Peyer's patch (tissue), 4 donors: ENCODE measurements at regions not wholly inside any gene's neighbourhood (a gene's known extent, or its start where the extent isn't known, plus 50 kb on each side); places are given as distances from the start of the nearest gene placed in this dataset.

Experiments used
- CTCF ChIP-seq, 6 experiments: fragments of 450-650 bp in 4 of 6; fragments of 200-600 bp in 2 of 6; sonication (generic) in 1 of 6; IDR thresholded peaks; one replicate each; pipeline ENCODE4 v1.5.1; 2017 to 2019; ENCODE audit warnings: antibody characterized with exemption in 6 of 6, mild to moderate bottlenecking in 3 of 6, moderate library complexity in 1 of 6
- POLR2A ChIP-seq, 2 donors: fragments of 450-650 bp; IDR thresholded peaks; one replicate each; pipeline ENCODE4 v1.5.1; 2017; ENCODE audit warnings: antibody characterized with exemption in 2 of 2, mild to moderate bottlenecking in 2 of 2, moderate library complexity in 2 of 2

GRCh38 chr1:116835161-116835560 lies 74.6 kb upstream of the PTGFRN start:
- TF ChIP-seq POLR2A (IDR thresholded peaks at IDR 0.05) (no peak), CTCF (IDR thresholded peaks at IDR 0.05) (no peak)
